IgD-negative memory B cell (primary cell): ENCODE measurements at regions not wholly inside any gene's neighbourhood (a gene's known extent, or its start where the extent isn't known, plus 50 kb on each side); places are given as distances from the start of the nearest gene placed in this dataset.
"Not testable (repeated sequence)": the region's sequence is repeated elsewhere in the genome, so short reads cannot be mapped to it uniquely, and the experiment has no call there.

ENCODE experiments used
- H3K27ac Mint-ChIP-seq, 3 donors: one replicate each; pipeline ENCODE4 v1.8.0; 2020 to 2022; ENCODE audit warnings: mild to moderate bottlenecking in 3 of 3, mixed read lengths in 3 of 3, moderate library complexity in 1 of 3
- H3K27me3 Mint-ChIP-seq: one replicate; pipeline ENCODE4 v1.8.0; 2021; ENCODE audit warnings: mixed read lengths
- H3K36me3 Mint-ChIP-seq: one replicate; pipeline ENCODE4 v1.8.0; 2020; ENCODE audit warnings: mild to moderate bottlenecking, mixed read lengths
- H3K4me1 Mint-ChIP-seq, 3 donors: one replicate each; pipeline ENCODE4 v1.8.0; 2020 to 2022; ENCODE audit warnings: mixed read lengths in 3 of 3, mild to moderate bottlenecking in 1 of 3
- H3K4me3 Mint-ChIP-seq, 4 donors: one replicate each; pipeline ENCODE4 v1.8.0; 2020 to 2022; ENCODE audit warnings: mild to moderate bottlenecking in 4 of 4, mixed read lengths in 4 of 4, moderate library complexity in 3 of 4
- H3K9me3 Mint-ChIP-seq, 3 donors: one replicate each; pipeline ENCODE4 v1.8.0; 2020 to 2021; ENCODE audit warnings: mixed read lengths in 3 of 3, mild to moderate bottlenecking in 1 of 3

- Mint-ChIP-seq H3K9me3 (peaks cover 0 to 5% (median 4%) of the 10 kb centered on the region in 3 donors), H3K27ac (peak overlapping the region in 1 of 3 donors; percentile 35), H3K4me1 (no peaks in the 10 kb centered on the region), H3K4me3 (no peak overlapping the region), H3K36me3 (no peaks in the 10 kb centered on the region), H3K27me3 (peaks cover 10% of the 10 kb centered on the region)
Observed at GRCh38 chr10:29820890-29821461, 186.2 kb upstream of the SVIL start.

- Mint-ChIP-seq H3K36me3 (no peaks in the 10 kb centered on the region), H3K9me3 (peaks cover 3 to 8% (median 7%) of the 10 kb centered on the region in 3 donors), H3K4me3 (no peak overlapping the region), H3K27ac (no peak overlapping the region), H3K27me3 (peaks cover 6% of the 10 kb centered on the region), H3K4me1 (no peaks in the 10 kb centered on the region)
Observed at GRCh38 chr10:29816801-29817558, 182.2 kb upstream of the SVIL start.

- peak overlapping the region in 1 of 4 donors; percentile 13 for H3K4me3 Mint-ChIP-seq
- H3K36me3 Mint-ChIP-seq, result no peaks in the 10 kb centered on the region
- H3K9me3 Mint-ChIP-seq, result peaks cover 3 to 8% (median 7%) of the 10 kb centered on the region in 3 donors
- peaks cover 4% of the 10 kb centered on the region for H3K27me3 Mint-ChIP-seq
- H3K4me1 Mint-ChIP-seq, result no peaks in the 10 kb centered on the region
- no peak overlapping the region for H3K27ac Mint-ChIP-seq
Observed at GRCh38 chr10:29815572-29815971, 180.8 kb upstream of the SVIL start.

- Mint-ChIP-seq H3K9me3 (peaks cover 3 to 5% (median 5%) of the 10 kb centered on the region in 3 donors), H3K27ac (no peak overlapping the region), H3K4me1 (no peaks in the 10 kb centered on the region), H3K36me3 (no peaks in the 10 kb centered on the region), H3K27me3 (peaks cover 2% of the 10 kb centered on the region), H3K4me3 (no peak overlapping the region)
Observed at GRCh38 chr10:29811751-29812427, 177.1 kb upstream of the SVIL start.

- Mint-ChIP-seq H3K27ac (no peak overlapping the region), H3K4me1 (no peaks in the 10 kb centered on the region), H3K27me3 (peaks cover 4% of the 10 kb centered on the region), H3K9me3 (peaks cover 3 to 5% (median 3%) of the 10 kb centered on the region in 3 donors), H3K4me3 (no peak overlapping the region), H3K36me3 (no peaks in the 10 kb centered on the region)
Observed at GRCh38 chr10:29810816-29811215, 176.0 kb upstream of the SVIL start.

GRCh38 chr10:29810231-29810630, 175.5 kb upstream of the SVIL start:
- not testable (repeated sequence) for H3K36me3 Mint-ChIP-seq, H3K4me1 Mint-ChIP-seq, H3K27ac Mint-ChIP-seq, H3K9me3 Mint-ChIP-seq, H3K27me3 Mint-ChIP-seq
- peak overlapping the region in 1 of 4 donors; percentile 53 for H3K4me3 Mint-ChIP-seq

GRCh38 chr10:29809383-29809782, 174.6 kb upstream of the SVIL start:
- Mint-ChIP-seq H3K4me3 (no peak overlapping the region), H3K27me3 (peaks cover 4% of the 10 kb centered on the region), H3K4me1 (no peaks in the 10 kb centered on the region), H3K27ac (no peak overlapping the region), H3K36me3 (no peaks in the 10 kb centered on the region), H3K9me3 (peaks cover 3 to 5% (median 4%) of the 10 kb centered on the region in 3 donors)

GRCh38 chr10:29807163-29807806, 172.5 kb upstream of the SVIL start:
- Mint-ChIP-seq H3K27me3 (peaks cover 2% of the 10 kb centered on the region), H3K4me3 (no peak overlapping the region), H3K4me1 (peaks cover 0 to 2% (median 0%) of the 10 kb centered on the region in 3 donors), H3K27ac (no peak overlapping the region), H3K36me3 (no peaks in the 10 kb centered on the region), H3K9me3 (peaks cover 0 to 3% (median 1%) of the 10 kb centered on the region in 3 donors)

GRCh38 chr10:29806350-29806788, 171.6 kb upstream of the SVIL start:
- Mint-ChIP-seq H3K9me3 (peaks cover 0 to 3% (median 1%) of the 10 kb centered on the region in 3 donors), H3K4me1 (peaks cover 0 to 2% (median 0%) of the 10 kb centered on the region in 3 donors), H3K36me3 (no peaks in the 10 kb centered on the region), H3K4me3 (no peak overlapping the region), H3K27me3 (peaks cover 2% of the 10 kb centered on the region), H3K27ac (no peak overlapping the region)

GRCh38 chr10:29805134-29805723, 170.5 kb upstream of the SVIL start:
- Mint-ChIP-seq H3K36me3 (no peaks in the 10 kb centered on the region), H3K27me3 (peaks cover 2% of the 10 kb centered on the region), H3K4me3 (no peak overlapping the region), H3K27ac (peak overlapping the region in 1 of 3 donors; percentile 15), H3K9me3 (peaks cover 1 to 4% (median 3%) of the 10 kb centered on the region in 3 donors), H3K4me1 (peaks cover 0 to 2% (median 0%) of the 10 kb centered on the region in 3 donors)

- peaks cover 2% of the 10 kb centered on the region for H3K27me3 Mint-ChIP-seq
- no peak overlapping the region for H3K27ac Mint-ChIP-seq
- H3K36me3 Mint-ChIP-seq, result no peaks in the 10 kb centered on the region
- no peak overlapping the region for H3K4me3 Mint-ChIP-seq
- peaks cover 1 to 4% (median 3%) of the 10 kb centered on the region in 3 donors for H3K9me3 Mint-ChIP-seq
- H3K4me1 Mint-ChIP-seq, result peaks cover 0 to 2% (median 0%) of the 10 kb centered on the region in 3 donors
Observed at GRCh38 chr10:29804025-29804852, 169.5 kb upstream of the SVIL start.

GRCh38 chr10:29802171-29802570, 167.4 kb upstream of the SVIL start:
- no peak overlapping the region for H3K4me3 Mint-ChIP-seq
- no peak overlapping the region for H3K27ac Mint-ChIP-seq
- H3K36me3 Mint-ChIP-seq, result no peaks in the 10 kb centered on the region
- H3K9me3 Mint-ChIP-seq, result peaks cover 1 to 4% (median 4%) of the 10 kb centered on the region in 3 donors
- peaks cover 2% of the 10 kb centered on the region for H3K27me3 Mint-ChIP-seq
- peaks cover 0 to 2% (median 0%) of the 10 kb centered on the region in 3 donors for H3K4me1 Mint-ChIP-seq

GRCh38 chr10:29798921-29799690, 164.3 kb upstream of the SVIL start:
- Mint-ChIP-seq H3K27ac (no peak overlapping the region), H3K36me3 (no peaks in the 10 kb centered on the region), H3K4me1 (peaks cover 0 to 2% (median 0%) of the 10 kb centered on the region in 3 donors), H3K27me3 (no peaks in the 10 kb centered on the region), H3K9me3 (peaks cover under 1 to 4% (median 4%) of the 10 kb centered on the region in 3 donors), H3K4me3 (peak overlapping the region in 1 of 4 donors; percentile 9)
